ENCODE measurements at regions not wholly inside any gene's neighbourhood (a gene's known extent, or its start where the extent isn't known, plus 50 kb on each side); places are given as distances from the start of the nearest gene placed in this dataset.
"Not testable (repeated sequence)": the region's sequence is repeated elsewhere in the genome, so short reads cannot be mapped to it uniquely, and the experiment has no call there.

- Histone ChIP-seq H3K9me3 (ENCODE audit: control insufficient read depth in 4 of 4, insufficient read depth in 3 of 4, low read length in 3 of 4) (no peaks in the 10 kb centered on the region), H3K9ac (ENCODE audit: insufficient read depth in 1 of 2, low read length in 2 of 2) (no peak overlapping the region), H3K27me3 (ENCODE audit: control insufficient read depth in 3 of 3, insufficient read depth in 3 of 3, low read length in 2 of 3) (no peaks in the 10 kb centered on the region), H3K4me3 (no peak overlapping the region), H3K27ac (ENCODE audit: low read depth in 1 of 2, low read length in 1 of 2) (no peak overlapping the region), H3K36me3 (ENCODE audit: control insufficient read depth in 4 of 4, insufficient read depth in 4 of 4, low read length in 4 of 4) (no peaks in the 10 kb centered on the region), H3K4me1 (ENCODE audit: control insufficient read depth in 5 of 5, insufficient read depth in 5 of 5, low read length in 5 of 5) (no peaks in the 10 kb centered on the region)
- 90 to 91% methylated on average over 3 of the region's 3 CpGs for WGBS, 2 donors
- no peak for TF ChIP-seq CTCF (IDR thresholded peaks at IDR 0.05; ENCODE audit: control extremely low read depth, extremely low read depth)
- DNase-seq (no peak), ATAC-seq (ENCODE audit: insufficient read depth, low FRiP score) (no peak)
Observed at GRCh38 chr4:42252315-42252714, 99.9 kb upstream of the BEND4 start.

- not testable (repeated sequence) for DNase-seq; H3K9me3 ChIP-seq (ENCODE audit: control insufficient read depth in 4 of 4, insufficient read depth in 3 of 4, low read length in 3 of 4); H3K4me1 ChIP-seq (ENCODE audit: control insufficient read depth in 5 of 5, insufficient read depth in 5 of 5, low read length in 5 of 5); H3K9ac ChIP-seq (ENCODE audit: insufficient read depth in 1 of 2, low read length in 2 of 2); H3K4me3 ChIP-seq; H3K27ac ChIP-seq (ENCODE audit: low read depth in 1 of 2, low read length in 1 of 2); H3K27me3 ChIP-seq (ENCODE audit: control insufficient read depth in 3 of 3, insufficient read depth in 3 of 3, low read length in 2 of 3); ATAC-seq (ENCODE audit: insufficient read depth, low FRiP score); H3K36me3 ChIP-seq (ENCODE audit: control insufficient read depth in 4 of 4, insufficient read depth in 4 of 4, low read length in 4 of 4)
- 96% methylated on average over 6 of the region's 6 CpGs for WGBS, 2 donors
Observed at GRCh38 chr4:42257645-42258044, 105.2 kb upstream of the BEND4 start.

- no peaks in the 10 kb centered on the region for H3K4me1 ChIP-seq (ENCODE audit: control insufficient read depth in 5 of 5, insufficient read depth in 5 of 5, low read length in 5 of 5)
- H3K9me3 ChIP-seq (ENCODE audit: control insufficient read depth in 4 of 4, insufficient read depth in 3 of 4, low read length in 3 of 4), result no peaks in the 10 kb centered on the region
- H3K27me3 ChIP-seq (ENCODE audit: control insufficient read depth in 3 of 3, insufficient read depth in 3 of 3, low read length in 2 of 3), result no peaks in the 10 kb centered on the region
- H3K27ac ChIP-seq (ENCODE audit: low read depth in 1 of 2, low read length in 1 of 2), result peak overlapping the region; percentile 22 to 64
- ATAC-seq (ENCODE audit: insufficient read depth, low FRiP score) (no peak), DNase-seq (no peak)
- no peaks in the 10 kb centered on the region for H3K36me3 ChIP-seq (ENCODE audit: control insufficient read depth in 4 of 4, insufficient read depth in 4 of 4, low read length in 4 of 4)
- no peak overlapping the region for H3K9ac ChIP-seq (ENCODE audit: insufficient read depth in 1 of 2, low read length in 2 of 2)
- H3K4me3 ChIP-seq, result no peak overlapping the region
- no peak for TF ChIP-seq CTCF (IDR thresholded peaks at IDR 0.05; ENCODE audit: control extremely low read depth, extremely low read depth)
- 61 to 77% methylated on average over 8 of the region's 8 CpGs for WGBS, 2 donors
Observed at GRCh38 chr4:42262701-42263490, 110.4 kb upstream of the BEND4 start.

GRCh38 chr4:42265782-42266602 lies 113.5 kb upstream of the BEND4 start:
- no peak overlapping the region for H3K27ac ChIP-seq (ENCODE audit: low read depth in 1 of 2, low read length in 1 of 2)
- TF ChIP-seq CTCF (IDR thresholded peaks at IDR 0.05; ENCODE audit: control extremely low read depth, extremely low read depth), result no peak
- DNase-seq (no peak), ATAC-seq (ENCODE audit: insufficient read depth, low FRiP score) (no peak)
- H3K4me1 ChIP-seq (ENCODE audit: control insufficient read depth in 5 of 5, insufficient read depth in 5 of 5, low read length in 5 of 5), result no peaks in the 10 kb centered on the region
- no peak overlapping the region for H3K4me3 ChIP-seq
- 93% methylated on average over 20 of the region's 20 CpGs for WGBS, 2 donors
- H3K9me3 ChIP-seq (ENCODE audit: control insufficient read depth in 4 of 4, insufficient read depth in 3 of 4, low read length in 3 of 4), result no peaks in the 10 kb centered on the region
- no peak overlapping the region for H3K9ac ChIP-seq (ENCODE audit: insufficient read depth in 1 of 2, low read length in 2 of 2)
- H3K36me3 ChIP-seq (ENCODE audit: control insufficient read depth in 4 of 4, insufficient read depth in 4 of 4, low read length in 4 of 4), result no peaks in the 10 kb centered on the region
- H3K27me3 ChIP-seq (ENCODE audit: control insufficient read depth in 3 of 3, insufficient read depth in 3 of 3, low read length in 2 of 3), result no peaks in the 10 kb centered on the region
